Endodermal cell (in vitro differentiated cells): ENCODE measurements at regions not wholly inside any gene's neighbourhood (a gene's known extent, or its start where the extent isn't known, plus 50 kb on each side); places are given as distances from the start of the nearest gene placed in this dataset.

ENCODE experiments used
- DNase-seq: peaks from one replicate; pipeline ENCODE4 v3.0.0-alpha.2; 2017
- H3K27ac ChIP-seq: 2 replicates; pipeline ENCODE4 v1.5.1; 2013; ENCODE audit warnings: mild to moderate bottlenecking, low read depth, low read length, moderate library complexity
- H3K27me3 ChIP-seq: 2 replicates; pipeline ENCODE4 v1.6.1; 2013; ENCODE audit warnings: mild to moderate bottlenecking, low read length, moderate library complexity; ENCODE audit not compliant: insufficient read depth, control insufficient read depth, poor library complexity, severe bottlenecking
- H3K36me3 ChIP-seq: 2 replicates; pipeline ENCODE4 v1.7.0; 2013; ENCODE audit warnings: mild to moderate bottlenecking, low read length, moderate library complexity; ENCODE audit not compliant: control insufficient read depth, insufficient read depth
- H3K4me1 ChIP-seq: one replicate; pipeline ENCODE4 v1.7.0; 2013; ENCODE audit warnings: low read length; ENCODE audit not compliant: control insufficient read depth, insufficient read depth
- H3K4me3 ChIP-seq: 2 replicates; pipeline ENCODE4 v1.5.1; 2013; ENCODE audit warnings: mild to moderate bottlenecking, low read length, moderate library complexity
- H3K9ac ChIP-seq: 2 replicates; pipeline ENCODE4 v1.6.1; 2013; ENCODE audit warnings: mild to moderate bottlenecking, low read length, moderate library complexity; ENCODE audit not compliant: poor library complexity, severe bottlenecking; ENCODE audit errors: extremely low read depth
- H3K9me3 ChIP-seq: 2 replicates; pipeline ENCODE4 v1.6.1; 2013; ENCODE audit warnings: mild to moderate bottlenecking, low read length, moderate library complexity; ENCODE audit not compliant: control insufficient read depth
- H3K27ac Mint-ChIP-seq: 2 replicates; pipeline ENCODE4 v1.8.0; 2020; ENCODE audit warnings: mixed read lengths
- H3K27me3 Mint-ChIP-seq: 2 replicates; pipeline ENCODE4 v1.8.0; 2021; ENCODE audit warnings: mild to moderate bottlenecking, mixed read lengths; ENCODE audit not compliant: insufficient read depth
- H3K36me3 Mint-ChIP-seq: 2 replicates; pipeline ENCODE4 v1.8.0; 2020; ENCODE audit warnings: low read depth, mixed read lengths
- H3K4me1 Mint-ChIP-seq: 2 replicates; pipeline ENCODE4 v1.8.0; 2020; ENCODE audit warnings: mixed read lengths
- H3K4me3 Mint-ChIP-seq: 2 replicates; pipeline ENCODE4 v1.8.0; 2020; ENCODE audit warnings: mild to moderate bottlenecking, moderate library complexity, mixed read lengths
- H3K9me3 Mint-ChIP-seq: 2 replicates; pipeline ENCODE4 v1.8.0; 2020; ENCODE audit warnings: mild to moderate bottlenecking, mixed read lengths
- CTCF ChIP-seq: fragments of 200-600 bp; sonication (generic); conservative IDR thresholded peaks from 2 replicates; pipeline ENCODE4 v1.5.0; 2021; ENCODE audit warnings: antibody characterized with exemption, mild to moderate bottlenecking
- WGBS, 2 experiments: methylation state at CpG; one replicate each; pipeline versions ENCODE4 v1.1.5 to v1.1.7; 2013; ENCODE audit warnings: missing lambda C conversion rate in 2 of 2, mixed read lengths in 1 of 2; ENCODE audit not compliant: insufficient coverage in 1 of 2, insufficient read length in 1 of 2; 5-methylcytosine and 5-hydroxymethylcytosine counted together

- no peaks in the 10 kb centered on the region for H3K36me3 ChIP-seq
- DNase-seq = no peak
- H3K9me3 ChIP-seq = peaks cover 31% of the 10 kb centered on the region
- H3K4me3 Mint-ChIP-seq = no peak overlapping the region
- no peaks in the 10 kb centered on the region for H3K4me1 ChIP-seq
- H3K9ac ChIP-seq = no peak overlapping the region
- peaks cover 7% of the 10 kb centered on the region for H3K4me1 Mint-ChIP-seq
- no peaks in the 10 kb centered on the region for H3K27me3 ChIP-seq
- no peak overlapping the region for H3K4me3 ChIP-seq
- H3K27me3 Mint-ChIP-seq = peaks cover 3% of the 10 kb centered on the region
- H3K36me3 Mint-ChIP-seq = peaks cover 12% of the 10 kb centered on the region
- TF ChIP-seq CTCF = no peak
- no peak overlapping the region for H3K27ac ChIP-seq
- H3K27ac Mint-ChIP-seq = no peak overlapping the region
- WGBS, 2 experiments = 89 to 91% methylated on average over 5 to 7 of the region's 7 CpGs
- peaks cover 60% of the 10 kb centered on the region for H3K9me3 Mint-ChIP-seq
These were observed 329.3 kb downstream of the TBL1XR1 start for GRCh38 chr3:176867681-176868663.

- TF ChIP-seq CTCF = no peak
- Mint-ChIP-seq H3K4me1 (peaks cover 3% of the 10 kb centered on the region), H3K9me3 (peaks cover 37% of the 10 kb centered on the region), H3K36me3 (peaks cover 3% of the 10 kb centered on the region), H3K4me3 (no peak overlapping the region), H3K27ac (no peak overlapping the region), H3K27me3 (peaks cover 3% of the 10 kb centered on the region)
- no peak overlapping the region for H3K4me3 ChIP-seq
- H3K27me3 ChIP-seq = no peaks in the 10 kb centered on the region
- no peak for DNase-seq
- no peaks in the 10 kb centered on the region for H3K36me3 ChIP-seq
- no peak overlapping the region for H3K27ac ChIP-seq
- no peak overlapping the region for H3K9ac ChIP-seq
- no peaks in the 10 kb centered on the region for H3K4me1 ChIP-seq
- H3K9me3 ChIP-seq = peaks cover 13% of the 10 kb centered on the region
- WGBS, 2 experiments = 95 to 96% methylated on average over 4 of the region's 4 CpGs
These were observed 336.1 kb downstream of the TBL1XR1 start for GRCh38 chr3:176861137-176861536.

- H3K4me1 Mint-ChIP-seq = peaks cover 16% of the 10 kb centered on the region
- H3K27ac ChIP-seq = no peak overlapping the region
- no peak overlapping the region for H3K27ac Mint-ChIP-seq
- H3K27me3 Mint-ChIP-seq = peaks cover 28% of the 10 kb centered on the region
- peaks cover 3% of the 10 kb centered on the region for H3K36me3 Mint-ChIP-seq
- no peak overlapping the region for H3K4me3 Mint-ChIP-seq
- H3K9ac ChIP-seq = no peak overlapping the region
- no peak overlapping the region for H3K4me3 ChIP-seq
- H3K9me3 Mint-ChIP-seq = peaks cover 12% of the 10 kb centered on the region
- no peaks in the 10 kb centered on the region for H3K36me3 ChIP-seq
- peaks cover 13% of the 10 kb centered on the region for H3K9me3 ChIP-seq
- DNase-seq = no peak
- H3K27me3 ChIP-seq = peaks cover 4% of the 10 kb centered on the region
- H3K4me1 ChIP-seq = peaks cover 5% of the 10 kb centered on the region
- no peak for TF ChIP-seq CTCF
These were observed 340.6 kb downstream of the TBL1XR1 start for GRCh38 chr3:176856721-176857120.
